Panc1 (cell line): ENCODE measurements at regions not wholly inside any gene's neighbourhood (a gene's known extent, or its start where the extent isn't known, plus 50 kb on each side); places are given as distances from the start of the nearest gene placed in this dataset.

ENCODE experiments used
- POLR2AphosphoS5 ChIP-seq: IDR thresholded peaks from 2 replicates; pipeline ENCODE4 v1.6.1; 2012; ENCODE audit warnings: mild to moderate bottlenecking, low read depth, low read length, moderate library complexity
- SIN3A ChIP-seq: IDR thresholded peaks from 2 replicates; pipeline ENCODE4 v1.6.1; 2012; ENCODE audit warnings: low read depth, mild to moderate bottlenecking, low read length, moderate library complexity, borderline replicate concordance; ENCODE audit not compliant: insufficient read depth
- TF ChIP-seq, protein P1 (sequence below): fragments of 450-650 bp; IDR thresholded peaks from 2 replicates; pipeline ENCODE4 v1.5.1; 2017; ENCODE audit warnings: mild to moderate bottlenecking

DNA sequence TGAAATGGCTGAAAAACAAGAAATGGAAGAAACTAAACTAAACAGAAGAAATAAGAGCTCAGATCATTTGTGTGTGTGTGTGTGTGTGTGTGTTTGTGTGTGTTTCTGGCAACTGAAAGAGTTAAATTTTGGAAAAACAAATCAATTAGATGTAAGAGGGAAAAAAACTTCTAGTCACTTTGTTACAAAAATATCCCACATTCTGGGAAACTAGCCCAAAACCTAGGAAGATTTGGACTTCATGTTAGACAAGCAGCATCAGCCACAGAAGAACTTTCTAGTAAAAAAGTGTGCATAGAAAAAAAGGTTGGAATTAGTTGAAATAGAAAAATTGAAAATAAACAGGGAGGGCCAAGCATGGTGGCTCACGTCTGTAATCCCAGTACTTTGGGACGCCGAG is 111.6 kb upstream of the PRKG2 start:
- TF ChIP-seq, protein P1, sequence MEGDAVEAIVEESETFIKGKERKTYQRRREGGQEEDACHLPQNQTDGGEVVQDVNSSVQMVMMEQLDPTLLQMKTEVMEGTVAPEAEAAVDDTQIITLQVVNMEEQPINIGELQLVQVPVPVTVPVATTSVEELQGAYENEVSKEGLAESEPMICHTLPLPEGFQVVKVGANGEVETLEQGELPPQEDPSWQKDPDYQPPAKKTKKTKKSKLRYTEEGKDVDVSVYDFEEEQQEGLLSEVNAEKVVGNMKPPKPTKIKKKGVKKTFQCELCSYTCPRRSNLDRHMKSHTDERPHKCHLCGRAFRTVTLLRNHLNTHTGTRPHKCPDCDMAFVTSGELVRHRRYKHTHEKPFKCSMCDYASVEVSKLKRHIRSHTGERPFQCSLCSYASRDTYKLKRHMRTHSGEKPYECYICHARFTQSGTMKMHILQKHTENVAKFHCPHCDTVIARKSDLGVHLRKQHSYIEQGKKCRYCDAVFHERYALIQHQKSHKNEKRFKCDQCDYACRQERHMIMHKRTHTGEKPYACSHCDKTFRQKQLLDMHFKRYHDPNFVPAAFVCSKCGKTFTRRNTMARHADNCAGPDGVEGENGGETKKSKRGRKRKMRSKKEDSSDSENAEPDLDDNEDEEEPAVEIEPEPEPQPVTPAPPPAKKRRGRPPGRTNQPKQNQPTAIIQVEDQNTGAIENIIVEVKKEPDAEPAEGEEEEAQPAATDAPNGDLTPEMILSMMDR: no peak
- no peak for TF ChIP-seq POLR2AphosphoS5
- TF ChIP-seq SIN3A: no peak
